Right hindlimb (tissue), 1 donor: ENCODE measurements at regions not wholly inside any gene's neighbourhood (a gene's known extent, or its start where the extent isn't known, plus 50 kb on each side); places are given as distances from the start of the nearest gene placed in this dataset.
"Not testable (repeated sequence)": the region's sequence is repeated elsewhere in the genome, so short reads cannot be mapped to it uniquely, and the experiment has no call there.

Experiments used
- DNase-seq: peaks from one replicate; pipeline ENCODE4 v3.0.0-alpha.2; 2018

DNA sequence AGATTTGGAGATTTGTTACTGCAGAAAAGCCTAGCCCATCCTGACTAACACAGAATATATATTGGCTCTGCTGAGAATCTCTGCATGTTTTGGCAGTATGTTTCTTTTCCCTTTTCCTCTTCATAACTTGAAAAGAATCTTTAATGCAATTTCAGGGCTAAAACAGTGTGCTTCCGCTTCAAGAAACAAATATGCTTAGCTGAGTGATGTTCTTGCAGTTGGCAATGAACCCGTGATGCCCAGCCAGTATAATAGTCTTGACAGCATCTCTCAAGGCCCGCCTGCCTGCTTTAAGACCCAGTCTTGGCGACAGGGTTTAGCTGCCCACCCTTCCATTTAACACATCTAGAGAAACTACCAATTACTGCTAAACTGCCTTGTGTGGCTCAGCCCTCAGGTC lies 184.5 kb downstream of the INO80D start:
- DNase-seq = no peak

DNA sequence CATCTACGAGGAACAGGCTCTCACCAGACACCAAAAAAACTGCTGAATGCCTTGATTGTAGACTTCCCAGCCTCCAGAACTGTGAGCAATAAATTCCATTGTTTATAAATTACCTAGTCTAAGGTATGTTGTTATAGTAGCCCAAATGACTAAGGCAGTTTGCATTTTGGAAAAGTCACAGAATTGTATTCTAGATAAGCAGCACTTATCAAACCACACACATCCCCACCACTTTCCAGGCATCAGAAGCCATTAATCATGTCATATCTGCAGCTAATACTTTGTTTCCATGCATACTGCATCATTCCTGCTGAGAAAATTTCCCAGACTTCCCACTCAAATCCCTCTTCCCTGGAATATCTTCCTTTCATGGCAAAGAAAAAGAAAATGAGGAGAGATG lies 187.2 kb downstream of the INO80D start:
- DNase-seq = no peak

DNA sequence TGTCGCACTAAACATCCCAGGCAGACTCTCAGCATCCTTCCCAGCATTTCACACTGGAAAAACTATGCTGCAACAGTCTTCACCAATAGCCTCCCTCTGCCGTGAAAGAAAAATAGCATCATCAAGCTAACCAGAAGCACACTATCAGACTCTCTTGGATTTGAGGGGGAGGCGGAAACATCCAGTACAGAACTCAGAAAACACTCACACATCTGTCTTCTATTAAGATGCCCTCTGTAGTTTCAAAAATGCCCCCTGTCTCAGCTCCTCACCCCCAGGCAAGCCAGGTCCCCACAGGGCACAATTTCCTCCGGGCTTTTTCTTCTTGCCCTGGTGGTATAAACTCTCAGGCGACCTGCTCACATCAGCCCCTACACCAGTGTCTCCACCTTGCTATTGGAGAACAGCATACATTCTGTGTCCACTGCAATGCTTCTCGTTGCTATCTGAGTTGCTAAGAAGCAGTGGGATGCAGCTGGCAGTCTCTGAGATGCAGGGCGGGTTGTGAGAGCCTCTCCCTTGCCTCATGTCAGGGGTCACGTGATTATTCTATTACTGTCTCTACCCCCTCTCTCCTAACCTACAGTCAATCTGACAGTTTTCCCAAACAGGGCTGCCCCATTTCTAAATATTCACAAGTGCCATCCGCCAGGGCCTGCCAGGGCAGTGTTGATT lies 189.9 kb downstream of the INO80D start:
- no peak for DNase-seq

DNA sequence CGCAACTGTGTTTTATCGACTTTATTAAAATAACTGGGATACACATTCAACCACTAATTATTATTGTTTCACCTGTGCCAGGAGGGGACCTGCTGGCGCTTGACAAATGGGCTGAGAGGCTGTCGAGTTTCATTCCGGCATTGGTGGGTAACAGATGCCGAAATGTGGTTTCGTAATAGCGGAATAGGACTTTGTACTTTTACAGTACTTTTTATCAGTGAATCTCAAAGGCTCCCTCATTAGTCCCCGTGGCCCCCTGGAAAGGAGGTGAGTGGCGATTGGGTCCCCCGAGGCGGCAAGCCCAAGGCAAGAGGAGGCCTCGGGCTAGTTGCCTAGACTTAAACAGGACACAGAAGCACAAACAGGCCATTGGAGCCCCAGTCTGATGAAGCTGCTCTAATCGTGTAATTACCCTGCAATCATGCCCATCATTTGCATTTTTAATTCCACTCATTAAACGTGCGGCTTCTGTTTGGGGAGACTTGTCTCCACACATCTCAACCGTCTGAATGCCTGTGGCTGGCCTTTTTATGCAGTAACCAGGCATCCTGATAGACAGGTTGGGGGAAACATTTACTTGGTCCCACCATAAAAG lies 193.2 kb downstream of the INO80D start:
- no peak for DNase-seq

DNA sequence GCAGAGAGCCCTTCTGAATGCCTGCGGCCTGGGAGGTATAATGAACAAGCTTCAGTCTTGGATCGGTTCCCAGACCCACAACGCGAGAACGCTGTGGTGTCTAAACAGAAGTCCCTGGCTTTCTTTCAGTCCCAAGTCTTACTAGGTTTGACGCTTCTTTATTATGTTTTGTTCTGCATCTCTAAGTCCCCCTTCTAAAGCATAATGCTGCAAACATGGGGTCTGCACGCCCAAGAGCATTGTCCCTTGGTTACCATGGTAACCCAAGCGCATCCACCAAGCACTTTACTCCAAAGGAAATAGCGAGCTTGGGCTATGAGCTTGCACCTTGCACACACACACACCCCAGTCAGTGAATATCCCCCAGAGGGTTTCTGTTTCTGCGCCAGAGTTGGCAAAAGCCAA lies 193.7 kb downstream of the INO80D start:
- DNase-seq = no peak

DNA sequence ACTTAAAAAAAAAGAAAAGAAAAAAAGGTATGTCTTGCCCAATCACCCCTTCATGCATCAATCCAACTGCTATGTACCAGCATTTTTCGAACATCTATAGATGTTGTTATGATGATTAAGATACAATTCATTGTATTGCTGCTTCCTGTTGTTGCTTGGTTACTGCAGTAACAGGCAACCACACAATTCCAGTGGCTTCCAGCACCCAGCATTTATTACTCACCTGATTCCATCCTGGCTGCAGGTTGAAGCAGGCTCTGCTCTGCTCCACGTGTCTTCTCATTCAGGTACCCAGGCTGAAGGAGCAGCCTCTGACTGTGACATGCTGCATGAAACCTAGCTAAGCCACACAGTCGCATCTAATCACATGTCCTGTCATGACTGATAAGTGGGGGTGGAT lies 196.9 kb downstream of the INO80D start:
- no peak for DNase-seq

DNA sequence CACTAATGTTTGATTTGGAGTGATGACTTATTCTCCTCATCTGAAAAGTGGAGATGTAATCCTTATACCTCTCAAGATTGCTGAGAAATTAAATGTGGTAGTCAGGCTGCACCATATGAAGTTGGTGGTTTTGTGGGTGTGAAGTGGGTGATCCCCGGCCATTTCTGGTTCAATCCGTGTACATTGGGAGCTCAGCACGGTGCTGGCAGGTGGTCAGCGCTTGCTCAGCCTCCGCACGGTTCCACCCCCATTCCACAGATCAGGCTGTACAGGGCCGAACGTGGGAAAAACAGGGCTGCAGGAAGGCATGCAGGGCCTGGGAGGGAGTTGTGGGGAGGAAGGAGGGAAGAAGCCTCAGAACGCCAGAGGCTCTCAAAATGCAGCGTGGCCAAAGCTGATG lies 198.3 kb downstream of the INO80D start:
- DNase-seq = no peak

DNA sequence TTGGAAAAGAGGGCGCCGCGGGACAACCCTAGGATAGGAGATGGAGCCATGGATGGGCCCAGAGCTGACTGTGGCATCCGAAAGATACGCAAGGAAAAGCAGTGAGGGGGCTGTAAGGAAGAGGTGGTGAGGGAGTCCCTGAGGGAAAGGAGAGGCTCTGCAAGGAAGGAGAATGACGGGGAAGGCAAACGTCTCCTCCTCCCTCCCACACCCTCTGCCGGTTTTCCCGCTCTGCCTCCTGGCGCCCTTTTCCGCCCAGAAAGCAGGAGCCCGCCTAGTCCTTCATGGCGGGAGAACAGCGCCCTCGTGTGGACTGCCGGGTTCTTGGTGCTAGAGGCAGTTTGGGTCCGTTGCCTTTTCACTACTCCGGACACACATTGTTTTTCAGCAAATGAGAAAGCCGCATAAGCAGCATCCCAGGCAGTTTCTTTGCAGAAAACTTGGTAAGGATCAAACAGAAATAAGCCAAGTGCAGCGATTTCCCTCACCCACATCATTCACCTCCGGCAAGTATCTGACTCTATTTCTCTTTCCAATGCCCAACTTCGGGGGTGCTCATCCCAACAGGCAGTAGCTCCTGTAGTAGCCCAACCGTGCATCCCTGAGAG lies 200.4 kb downstream of the INO80D start:
- peak; percentile 86 for DNase-seq

DNA sequence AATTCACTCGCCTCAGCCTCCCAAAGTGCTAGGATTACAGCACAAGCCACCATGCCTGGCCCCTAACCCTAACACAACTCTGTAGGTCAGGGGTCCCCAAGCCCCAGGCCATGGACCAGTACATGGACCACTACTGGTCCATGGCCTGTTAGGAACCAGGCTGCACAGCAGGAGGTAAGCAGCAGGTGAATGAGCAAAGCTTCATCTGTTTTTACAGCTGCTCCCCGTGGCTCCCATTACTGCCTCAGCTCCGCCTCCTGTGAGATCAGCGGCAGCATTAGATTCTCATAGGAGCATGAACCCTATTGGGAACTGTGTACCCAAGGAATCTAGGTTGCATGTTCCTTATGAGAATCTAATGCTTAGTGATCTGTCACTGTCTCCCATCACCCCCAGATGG lies 201.7 kb downstream of the NRP2 start:
- DNase-seq = no peak

DNA sequence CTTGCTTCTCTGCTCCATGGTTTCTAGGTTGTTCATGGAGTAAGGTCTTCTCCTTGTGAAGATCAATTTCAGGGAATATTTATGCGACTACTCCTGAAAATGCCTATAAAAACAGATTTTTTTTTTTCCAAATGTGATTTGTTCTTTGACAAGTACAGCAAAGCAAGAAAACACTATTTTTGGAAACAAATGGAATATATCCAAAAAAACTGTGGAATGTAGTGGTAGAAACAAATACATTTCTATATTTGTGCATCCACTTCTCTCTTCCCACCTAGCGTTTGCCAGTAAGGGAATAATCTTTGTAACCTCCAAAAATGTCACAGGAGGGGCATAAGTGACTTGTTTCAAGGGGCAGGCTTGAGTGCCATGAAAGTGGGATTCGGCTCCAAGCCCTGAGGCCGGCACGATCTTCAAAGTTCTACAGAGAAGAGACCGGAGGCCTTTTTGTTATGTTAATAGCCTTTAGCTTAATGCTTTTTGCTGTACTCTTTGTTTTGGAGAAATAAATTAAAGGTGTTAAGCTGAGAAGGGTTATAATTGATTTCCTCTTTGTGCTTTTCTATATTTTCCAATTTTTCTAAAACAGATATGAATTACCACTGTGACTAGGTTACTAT lies 200.6 kb downstream of the NRP2 start:
- no peak for DNase-seq

DNA sequence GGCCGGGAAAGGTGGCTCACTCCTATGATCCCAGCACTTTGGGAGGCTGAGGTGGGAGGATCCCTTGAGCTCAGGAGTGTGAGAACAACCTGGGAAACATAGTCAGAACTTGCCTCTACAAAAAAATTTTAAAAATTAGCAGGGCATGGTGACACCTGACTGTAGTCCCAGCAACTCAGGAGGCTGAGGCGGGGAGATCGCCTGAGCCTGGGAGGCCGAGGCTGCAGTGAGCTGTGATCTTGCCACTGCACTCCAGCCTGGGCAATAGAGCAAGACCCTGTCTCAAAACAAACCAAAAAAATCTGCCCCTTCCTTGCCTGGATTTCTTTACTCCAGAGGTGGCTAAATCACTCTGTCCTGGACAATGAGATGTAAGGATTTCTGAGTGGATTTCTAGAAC lies 197.7 kb downstream of the NRP2 start:
- DNase-seq = no peak

DNA sequence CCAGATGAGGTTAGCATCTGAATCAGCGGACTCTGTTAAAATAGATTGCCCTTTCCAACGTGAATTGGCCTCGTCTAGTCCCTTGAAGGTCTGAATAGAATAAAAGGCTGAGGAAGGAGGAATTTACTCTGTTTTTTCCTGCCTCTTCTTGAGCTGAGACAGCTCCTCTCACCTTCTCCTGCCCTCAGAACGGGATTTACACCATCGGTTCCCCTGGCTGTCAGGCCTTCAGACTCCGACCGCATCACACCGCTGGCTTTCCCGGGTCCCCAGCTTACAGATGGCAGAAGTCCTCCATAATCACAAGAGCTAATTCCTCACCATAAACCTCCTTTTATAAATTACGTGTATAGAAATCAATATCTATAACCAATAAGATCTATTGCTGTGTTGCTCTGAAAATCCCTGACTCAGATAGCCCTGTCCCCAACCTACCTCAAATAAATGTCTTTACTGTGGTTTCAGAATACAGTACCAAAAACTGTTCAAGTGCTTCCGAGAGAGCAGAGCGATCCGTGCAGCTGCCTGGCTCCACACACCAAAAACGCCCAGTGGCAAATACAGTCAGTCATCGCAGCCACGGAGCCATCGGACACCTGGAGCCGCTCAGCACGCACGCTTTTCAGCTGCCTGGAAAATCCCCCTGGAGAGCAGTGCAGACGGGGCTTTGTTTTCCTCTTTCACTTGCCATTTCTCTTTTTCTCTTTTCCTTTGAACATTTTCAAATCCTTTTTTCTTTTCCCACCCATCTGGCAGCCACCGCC lies 196.9 kb downstream of the NRP2 start:
- DNase-seq = peak; percentile 61

DNA sequence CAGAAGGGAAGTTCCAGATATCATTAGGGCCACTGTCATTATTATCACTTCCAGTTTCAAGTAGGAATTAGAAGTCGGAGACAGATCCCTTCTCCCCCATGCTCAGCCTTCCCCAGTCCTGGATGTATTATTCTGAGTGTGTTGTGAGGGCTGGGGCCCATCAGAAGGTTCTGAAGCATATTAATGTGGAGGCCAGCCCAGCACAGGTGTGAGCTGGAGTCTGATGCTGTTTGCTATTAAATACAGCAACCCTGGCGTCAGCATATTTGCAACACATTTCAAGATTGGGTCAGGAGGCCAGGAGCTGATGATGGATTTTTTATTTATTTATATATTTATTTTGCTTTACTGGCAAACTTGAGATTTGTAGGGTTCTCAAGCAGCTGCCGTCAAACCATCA lies 195.2 kb downstream of the NRP2 start:
- no peak for DNase-seq

DNA sequence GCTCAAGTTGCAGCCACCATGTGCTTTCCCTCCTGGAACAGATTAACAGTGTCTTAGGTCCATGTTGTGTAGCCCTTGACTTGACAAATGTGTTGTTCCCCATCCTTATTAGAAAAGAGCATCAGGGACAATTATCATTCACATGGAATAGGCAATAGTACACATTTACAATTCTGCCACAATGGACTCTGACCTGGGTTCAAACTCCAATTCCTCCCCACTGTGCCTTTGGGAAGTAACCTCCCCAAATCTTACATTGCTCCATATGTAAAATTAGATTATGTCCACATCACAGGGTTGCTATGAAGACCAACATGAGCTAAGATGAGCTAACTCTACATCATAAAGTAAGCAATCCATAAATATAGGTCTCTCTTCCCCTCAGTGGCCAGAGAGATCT lies 193.8 kb downstream of the NRP2 start:
- no peak for DNase-seq

DNA sequence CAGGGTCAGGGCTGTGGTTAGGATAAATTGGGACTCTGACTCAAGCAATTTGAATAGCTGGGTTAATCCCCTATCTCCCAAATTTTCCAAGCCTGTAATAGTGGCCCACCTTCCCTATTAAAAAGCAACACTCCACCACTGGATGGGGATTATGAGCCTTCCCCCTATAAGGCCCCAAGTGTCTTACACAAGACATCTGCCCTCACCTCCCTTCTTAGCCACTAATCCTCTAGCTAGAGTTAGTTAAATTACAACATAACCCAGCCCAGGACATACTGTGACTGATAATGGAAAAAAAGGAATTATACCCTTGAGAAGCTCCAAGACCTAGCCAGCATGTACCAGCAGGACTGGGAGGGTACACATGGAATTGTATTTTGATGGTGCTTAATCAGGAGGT lies 190.4 kb downstream of the NRP2 start:
- no peak for DNase-seq

DNA sequence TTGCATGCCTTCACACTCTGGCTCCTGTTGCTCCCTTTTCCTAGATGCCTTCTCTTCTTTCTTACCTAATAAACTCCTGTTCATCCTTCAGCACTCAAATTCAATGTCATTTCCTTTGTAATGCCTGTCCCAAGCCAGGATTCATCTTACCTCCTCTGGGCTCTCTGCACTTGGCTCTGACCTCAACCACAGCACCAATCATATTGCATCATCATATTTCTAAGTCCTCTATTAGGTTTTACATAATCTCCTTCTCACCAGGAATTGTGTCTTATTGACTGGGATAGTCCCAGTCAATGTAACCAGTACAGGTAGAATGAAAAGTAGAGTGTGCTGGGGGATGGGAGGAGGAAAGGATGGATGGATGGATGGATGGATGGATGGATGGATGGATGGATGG lies 187.1 kb downstream of the NRP2 start:
- DNase-seq = no peak

DNA sequence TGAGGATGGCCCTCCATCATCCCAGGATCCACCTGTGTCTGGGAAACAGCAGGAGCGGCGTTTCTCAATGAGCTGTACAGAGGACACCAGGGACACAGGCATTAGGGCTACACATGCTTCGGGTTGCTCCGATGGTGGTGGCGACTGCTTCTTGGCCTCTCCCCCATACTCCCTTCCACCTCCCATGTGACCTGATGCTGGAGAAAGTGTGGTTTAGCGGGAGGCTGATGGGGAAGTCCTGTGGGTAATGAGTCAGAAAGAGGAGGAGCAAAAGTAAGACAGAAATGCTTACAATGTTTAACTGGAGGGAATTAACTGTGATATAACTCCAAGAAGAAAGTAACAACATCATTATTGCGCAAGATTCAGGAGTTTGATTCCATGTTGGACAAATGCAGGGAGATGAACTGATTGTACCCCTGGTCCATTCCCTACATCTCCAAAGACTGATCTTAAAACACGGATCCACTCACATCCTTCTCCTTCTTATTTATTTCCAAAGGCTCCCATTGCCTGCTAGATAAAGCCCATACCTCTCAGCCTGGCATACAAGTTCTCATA lies 186.6 kb downstream of the NRP2 start:
- no peak for DNase-seq

DNA sequence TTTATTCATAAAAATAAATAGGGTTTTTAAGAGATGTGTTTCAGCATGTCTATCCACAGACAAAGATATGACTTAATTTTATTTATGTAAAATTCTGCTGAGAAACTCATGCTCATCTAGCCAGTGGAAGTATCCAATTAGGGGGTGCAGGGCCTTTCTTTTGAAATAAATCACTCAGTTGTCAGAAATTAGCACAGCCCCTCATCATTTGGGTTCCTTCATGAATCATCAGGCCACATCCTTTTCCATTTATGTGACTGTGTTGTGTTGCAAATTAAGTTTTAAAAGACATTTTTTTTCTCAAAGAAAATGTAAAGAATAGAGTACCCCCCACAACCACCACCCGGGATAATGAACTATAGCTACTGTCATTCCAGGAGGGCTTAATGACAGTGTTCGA lies 185.8 kb downstream of the NRP2 start:
- DNase-seq = no peak

DNA sequence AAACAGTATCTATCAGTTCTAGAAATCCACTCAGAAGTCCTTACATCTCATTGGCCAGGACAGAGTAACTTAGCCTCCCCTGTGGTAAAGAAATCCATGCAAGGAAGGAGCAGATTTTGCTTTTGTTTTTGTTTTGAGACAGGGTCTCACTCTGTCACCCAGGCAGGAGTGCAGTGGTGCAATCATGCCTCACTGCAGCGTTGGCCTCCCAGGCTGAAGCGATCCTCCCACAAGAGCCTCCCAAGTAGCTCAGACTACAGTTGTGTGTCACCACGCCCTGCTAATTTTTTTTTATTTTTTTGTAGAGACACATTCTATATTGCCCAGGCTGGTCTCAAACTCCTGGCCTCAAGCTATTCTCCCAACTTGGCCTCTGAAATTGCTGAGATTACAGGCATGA lies 185.1 kb downstream of the NRP2 start:
- no peak for DNase-seq

DNA sequence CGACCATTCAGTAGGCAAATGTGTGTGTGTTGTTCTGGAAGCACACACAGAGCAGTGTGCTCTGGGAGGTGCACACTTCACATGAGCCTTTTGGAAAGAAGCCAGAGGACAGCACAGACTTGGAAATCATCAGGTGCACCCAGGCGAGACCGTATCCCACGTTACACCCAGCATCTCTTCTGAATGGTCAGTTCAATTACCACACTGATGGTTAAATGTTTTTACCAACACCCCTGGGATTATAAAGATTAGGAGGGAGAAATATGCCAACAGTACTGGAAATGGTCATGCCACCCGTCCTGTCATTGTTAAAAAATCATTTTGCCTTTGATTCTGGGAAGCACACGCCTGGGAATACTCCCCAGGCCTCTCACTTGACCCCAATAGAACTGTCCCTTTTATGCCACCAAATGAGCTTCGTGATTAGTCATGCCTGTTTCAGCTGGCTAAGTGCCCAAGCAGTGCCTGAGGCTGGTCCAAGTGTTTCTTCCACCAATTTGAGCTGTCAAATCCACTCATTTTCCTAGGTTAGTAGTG lies 183.7 kb downstream of the NRP2 start:
- DNase-seq = no peak

DNA sequence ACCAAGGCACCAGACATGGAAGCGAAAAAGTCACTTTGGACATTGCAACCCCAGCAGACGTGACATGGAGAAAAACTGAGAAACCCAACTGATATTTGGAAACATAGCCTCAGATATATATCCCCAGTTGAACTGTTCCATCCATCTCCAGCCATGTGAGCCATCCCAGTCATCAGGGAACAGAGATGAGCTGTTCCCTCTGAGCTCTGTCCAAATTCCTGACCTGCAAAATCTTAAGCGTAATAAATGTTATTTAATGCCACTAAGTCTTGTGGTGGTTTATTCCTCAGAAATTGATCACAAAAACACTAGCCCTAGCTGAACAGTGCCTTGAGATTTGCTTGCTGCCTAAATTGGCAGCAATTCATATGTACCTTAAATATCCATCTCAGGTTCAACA lies 182.8 kb downstream of the NRP2 start:
- no peak for DNase-seq

DNA sequence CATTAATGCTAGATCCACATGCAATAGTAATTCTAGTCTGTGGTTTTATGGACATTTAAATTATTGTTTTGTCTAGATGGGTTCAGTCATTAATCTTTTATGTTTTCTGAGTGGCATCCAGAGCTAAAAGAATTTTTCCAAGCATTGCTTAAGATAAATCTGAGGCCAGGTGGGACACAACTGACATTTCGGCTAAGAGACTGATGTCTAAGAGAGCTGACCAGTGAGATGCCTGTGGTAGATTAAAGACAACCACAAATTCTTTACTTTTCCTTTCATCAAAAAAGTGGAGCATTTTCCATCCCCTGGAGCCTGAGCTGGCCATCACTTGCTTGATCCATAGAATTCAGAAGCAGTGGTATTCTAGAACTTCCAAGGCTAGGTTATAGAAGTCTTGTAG lies 182.2 kb downstream of the NRP2 start:
- no peak for DNase-seq

DNA sequence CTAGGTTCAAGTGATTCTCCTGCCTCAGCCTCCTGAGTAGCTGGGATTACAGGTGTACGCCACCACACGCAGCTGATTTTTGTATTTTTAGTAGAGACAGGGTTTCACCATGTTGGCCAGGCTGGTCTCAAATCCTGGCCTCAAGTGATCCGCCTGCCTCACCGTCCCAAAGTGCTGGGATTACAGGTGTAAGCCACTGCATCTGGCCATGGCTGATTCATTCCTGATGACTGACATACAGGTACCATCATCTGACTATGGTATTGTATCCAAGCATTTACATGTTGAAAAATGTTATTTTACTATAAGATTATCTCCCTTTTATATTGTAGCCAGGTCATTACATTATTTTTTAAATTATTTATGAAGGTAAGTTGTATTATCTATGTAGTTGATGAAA lies 180.5 kb downstream of the NRP2 start:
- not testable (repeated sequence) for DNase-seq
